ENCODE measurements at regions not wholly inside any gene's neighbourhood (a gene's known extent, or its start where the extent isn't known, plus 50 kb on each side); places are given as distances from the start of the nearest gene placed in this dataset.

GRCh38 chr14:104471114-104471513, 108.5 kb upstream of the C14orf180 start:
- H3K4me3 ChIP-seq: no peak overlapping the region
- H3K36me3 ChIP-seq (ENCODE audit: control insufficient read depth, insufficient read depth, low read length): no peaks in the 10 kb centered on the region
- H3K27me3 ChIP-seq (ENCODE audit: control insufficient read depth in 2 of 2, insufficient read depth in 2 of 2, low read length in 2 of 2): peaks cover 2 to 8% of the 10 kb centered on the region in 2 experiments; a peak in 3 of 5 replicates
- H3K9ac ChIP-seq (ENCODE audit: insufficient read depth in 1 of 2, low read depth in 2 of 2, low read length in 2 of 2): no peak overlapping the region
- intact Hi-C loops (cut with micrococcal nuclease) (no loop called here), in situ Hi-C loops (cut with MboI) (no loop called here)
- H3K9me1 ChIP-seq (ENCODE audit: control insufficient read depth, insufficient read depth, low read length): no peaks in the 10 kb centered on the region
- no peaks in the 10 kb centered on the region for H3K79me2 ChIP-seq (ENCODE audit: control insufficient read depth, insufficient read depth, low read length)
- no peak for ATAC-seq
- no peak overlapping the region for H3K27ac ChIP-seq (ENCODE audit: extremely low read depth, low read depth, low read length)
- no peaks in the 10 kb centered on the region for H3K4me1 ChIP-seq (replicated peaks in 1 of 2; ENCODE audit: control insufficient read depth in 2 of 2, insufficient read depth in 2 of 2, low read length in 2 of 2)
- no peak overlapping the region for H2AFZ ChIP-seq (ENCODE audit: low read depth, low read length)
- H3K4me2 ChIP-seq (ENCODE audit: insufficient read depth, low read length): no peak overlapping the region
- H3K9me3 ChIP-seq (replicated peaks; ENCODE audit: control insufficient read depth, insufficient read depth, low read depth, low read length): no peaks in the 10 kb centered on the region
- no peak for FAIRE-seq
- POLR2A ChIA-PET: no interaction called here
- no peaks in the 10 kb centered on the region for H4K20me1 ChIP-seq (replicated peaks; ENCODE audit: control insufficient read depth, insufficient read depth, low read length)
- DNase-seq (ENCODE audit: extremely low read depth in 1 of 4, low spot score in 3 of 4): no peak
- no peak for TF ChIP-seq POLR2G (IDR thresholded peaks at IDR 0.05; ENCODE audit: low read depth, low read length)
- TF ChIP-seq ZNF668 (CRISPR knock-in tag; IDR thresholded peaks at IDR 0.05): no peak
- WGBS (ENCODE audit: insufficient coverage, low coverage, missing lambda C conversion rate): 0% methylated on average over 5 of the region's 8 CpGs
- CTCF ChIA-PET (ENCODE audit: low intra/inter-chr PET ratio): no interaction called here
- BruUV-seq (replicated peaks): no TSS peak

- ChIA-PET POLR2A (no interaction called here), CTCF (ENCODE audit: low intra/inter-chr PET ratio) (no interaction called here)
- no peak for ATAC-seq
- Histone ChIP-seq H3K9me3 (replicated peaks; ENCODE audit: control insufficient read depth, insufficient read depth, low read depth, low read length) (no peaks in the 10 kb centered on the region), H3K9ac (ENCODE audit: insufficient read depth in 1 of 2, low read depth in 2 of 2, low read length in 2 of 2) (no peak overlapping the region), H3K79me2 (ENCODE audit: control insufficient read depth, insufficient read depth, low read length) (no peaks in the 10 kb centered on the region), H3K4me3 (no peak overlapping the region), H3K36me3 (ENCODE audit: control insufficient read depth, insufficient read depth, low read length) (no peaks in the 10 kb centered on the region), H4K20me1 (replicated peaks; ENCODE audit: control insufficient read depth, insufficient read depth, low read length) (no peaks in the 10 kb centered on the region), H3K9me1 (ENCODE audit: control insufficient read depth, insufficient read depth, low read length) (no peaks in the 10 kb centered on the region), H3K4me2 (ENCODE audit: insufficient read depth, low read length) (no peak overlapping the region), H3K27me3 (ENCODE audit: control insufficient read depth in 2 of 2, insufficient read depth in 2 of 2, low read length in 2 of 2) (peaks cover 2 to 8% of the 10 kb centered on the region in 2 experiments; a peak in 3 of 5 replicates), H3K27ac (ENCODE audit: extremely low read depth, low read depth, low read length) (no peak overlapping the region), H3K4me1 (replicated peaks in 1 of 2; ENCODE audit: control insufficient read depth in 2 of 2, insufficient read depth in 2 of 2, low read length in 2 of 2) (no peaks in the 10 kb centered on the region), H2AFZ (ENCODE audit: low read depth, low read length) (no peak overlapping the region)
- in situ Hi-C loops (cut with MboI) (no loop called here), intact Hi-C loops (cut with micrococcal nuclease) (no loop called here)
- FAIRE-seq: no peak
- 0% methylated on average over 1 of the region's 1 CpG for WGBS (ENCODE audit: insufficient coverage, low coverage, missing lambda C conversion rate)
- no TSS peak for BruUV-seq (replicated peaks)
- no peak for DNase-seq (ENCODE audit: extremely low read depth in 1 of 4, low spot score in 3 of 4)
- no peak for TF ChIP-seq SRSF3 (IDR thresholded peaks at IDR 0.05; ENCODE audit: insufficient read depth, low read length)
- no peak for TF ChIP-seq ESRRB (CRISPR knock-in tag; IDR thresholded peaks at IDR 0.05; ENCODE audit: borderline replicate concordance)
- no peak for TF ChIP-seq KLF13 (tag; IDR thresholded peaks at IDR 0.05; ENCODE audit: borderline replicate concordance, low read depth)
- no peak for TF ChIP-seq ZNF57 (CRISPR knock-in tag; IDR thresholded peaks at IDR 0.05)
- no peak for TF ChIP-seq KAT2B (IDR thresholded peaks at IDR 0.05; ENCODE audit: low read depth, low read length)
- no peak for TF ChIP-seq HEY1 (CRISPR knock-in tag; IDR thresholded peaks at IDR 0.05; ENCODE audit: borderline replicate concordance)
- no peak for TF ChIP-seq FOXK1 (CRISPR knock-in tag; IDR thresholded peaks at IDR 0.05; ENCODE audit: borderline replicate concordance)
- TF ChIP-seq HDAC6 (IDR thresholded peaks at IDR 0.05; ENCODE audit: low read depth, low read length): no peak
- TF ChIP-seq TCF3 (CRISPR knock-in tag; IDR thresholded peaks at IDR 0.05): no peak
- no peak for TF ChIP-seq LARP7 (IDR thresholded peaks at IDR 0.05)
- no peak for TF ChIP-seq TRIM24 (IDR thresholded peaks at IDR 0.05)
- no peak for TF ChIP-seq TEAD4 (IDR thresholded peaks at IDR 0.05; ENCODE audit: low read length)
- TF ChIP-seq TEAD4 (CRISPR knock-in tag; IDR thresholded peaks at IDR 0.05; ENCODE audit: borderline replicate concordance): no peak
- TF ChIP-seq ZNF589 (CRISPR knock-in tag; IDR thresholded peaks at IDR 0.05; ENCODE audit: low read depth): no peak
These were observed 107.5 kb upstream of the C14orf180 start for GRCh38 chr14:104472073-104472472.

All from K562 (cell line).